ENCODE measurements at regions not wholly inside any gene's neighbourhood (a gene's known extent, or its start where the extent isn't known, plus 50 kb on each side); places are given as distances from the start of the nearest gene placed in this dataset.

- no peak for DNase-seq (ENCODE audit: low read depth, low spot score)
- H3K4me3 ChIP-seq (ENCODE audit: low read depth, low read length) = no peak overlapping the region
- no peak for TF ChIP-seq CTCF (IDR thresholded peaks at IDR 0.05; ENCODE audit: insufficient read depth, low read length, missing control alignments)
- ChIA-PET POLR2A (interaction anchor here (0.7 kb wide), 1 partner anchor 277 kb away, joined by 3 read pairs; no protein-coding TSS in a partner anchor), CTCF (no interaction called here)
Observed at GRCh38 chr3:106734712-106735111, 642.5 kb upstream of the CCDC54 start.

- no peak for DNase-seq (ENCODE audit: low read depth, low spot score)
- TF ChIP-seq CTCF (IDR thresholded peaks at IDR 0.05; ENCODE audit: insufficient read depth, low read length, missing control alignments) = no peak
- ChIA-PET CTCF (no interaction called here), POLR2A (no interaction called here)
- H3K4me3 ChIP-seq (ENCODE audit: low read depth, low read length) = no peak overlapping the region
Observed at GRCh38 chr3:106737265-106737664, 640.0 kb upstream of the CCDC54 start.

- CTCF ChIA-PET = interaction anchor here (1.1 kb wide), 1 partner anchor 8 kb away, joined by 4 read pairs; no protein-coding TSS in a partner anchor
- POLR2A ChIA-PET = interaction anchor here (1.0 kb wide), 1 partner anchor 12 kb away, joined by 4 read pairs; no protein-coding TSS in a partner anchor
- no peak for DNase-seq (ENCODE audit: low read depth, low spot score)
- no peak for TF ChIP-seq CTCF (IDR thresholded peaks at IDR 0.05; ENCODE audit: insufficient read depth, low read length, missing control alignments)
- no peak overlapping the region for H3K4me3 ChIP-seq (ENCODE audit: low read depth, low read length)
Observed at GRCh38 chr3:106740116-106740515, 637.1 kb upstream of the CCDC54 start.

- peak; percentile 91 for DNase-seq (ENCODE audit: low read depth, low spot score)
- POLR2A ChIA-PET = interaction anchor here (1.3 kb wide), 1 partner anchor 20 kb away, joined by 4 read pairs; no protein-coding TSS in a partner anchor
- TF ChIP-seq CTCF (IDR thresholded peaks at IDR 0.05; ENCODE audit: insufficient read depth, low read length, missing control alignments) = no peak
- CTCF ChIA-PET = interaction anchor here (1.1 kb wide), 2 partner anchors 16 to 318 kb away, joined by 4 read pairs; no protein-coding TSS in a partner anchor
- no peak overlapping the region for H3K4me3 ChIP-seq (ENCODE audit: low read depth, low read length)
Observed at GRCh38 chr3:106745344-106746168, 631.7 kb upstream of the CCDC54 start.

GRCh38 chr3:106746286-106746685 is 631.0 kb upstream of the CCDC54 start:
- CTCF ChIA-PET = interaction anchor here (1.1 kb wide), 1 partner anchor 318 kb away, joined by 4 read pairs; no protein-coding TSS in a partner anchor

More at GRCh38 chr3:106746286-106746685, 631.0 kb upstream of the CCDC54 start:
- H3K4me3 ChIP-seq (ENCODE audit: low read depth, low read length) = no peak overlapping the region
- no peak for DNase-seq (ENCODE audit: low read depth, low spot score)
- TF ChIP-seq CTCF (IDR thresholded peaks at IDR 0.05; ENCODE audit: insufficient read depth, low read length, missing control alignments) = no peak
- POLR2A ChIA-PET = no interaction called here

Data from AG04449 (cell line).